ENCODE measurements at regions not wholly inside any gene's neighbourhood (a gene's known extent, or its start where the extent isn't known, plus 50 kb on each side); places are given as distances from the start of the nearest gene placed in this dataset.
"Not testable (repeated sequence)": the region's sequence is repeated elsewhere in the genome, so short reads cannot be mapped to it uniquely, and the experiment has no call there.

DNA sequence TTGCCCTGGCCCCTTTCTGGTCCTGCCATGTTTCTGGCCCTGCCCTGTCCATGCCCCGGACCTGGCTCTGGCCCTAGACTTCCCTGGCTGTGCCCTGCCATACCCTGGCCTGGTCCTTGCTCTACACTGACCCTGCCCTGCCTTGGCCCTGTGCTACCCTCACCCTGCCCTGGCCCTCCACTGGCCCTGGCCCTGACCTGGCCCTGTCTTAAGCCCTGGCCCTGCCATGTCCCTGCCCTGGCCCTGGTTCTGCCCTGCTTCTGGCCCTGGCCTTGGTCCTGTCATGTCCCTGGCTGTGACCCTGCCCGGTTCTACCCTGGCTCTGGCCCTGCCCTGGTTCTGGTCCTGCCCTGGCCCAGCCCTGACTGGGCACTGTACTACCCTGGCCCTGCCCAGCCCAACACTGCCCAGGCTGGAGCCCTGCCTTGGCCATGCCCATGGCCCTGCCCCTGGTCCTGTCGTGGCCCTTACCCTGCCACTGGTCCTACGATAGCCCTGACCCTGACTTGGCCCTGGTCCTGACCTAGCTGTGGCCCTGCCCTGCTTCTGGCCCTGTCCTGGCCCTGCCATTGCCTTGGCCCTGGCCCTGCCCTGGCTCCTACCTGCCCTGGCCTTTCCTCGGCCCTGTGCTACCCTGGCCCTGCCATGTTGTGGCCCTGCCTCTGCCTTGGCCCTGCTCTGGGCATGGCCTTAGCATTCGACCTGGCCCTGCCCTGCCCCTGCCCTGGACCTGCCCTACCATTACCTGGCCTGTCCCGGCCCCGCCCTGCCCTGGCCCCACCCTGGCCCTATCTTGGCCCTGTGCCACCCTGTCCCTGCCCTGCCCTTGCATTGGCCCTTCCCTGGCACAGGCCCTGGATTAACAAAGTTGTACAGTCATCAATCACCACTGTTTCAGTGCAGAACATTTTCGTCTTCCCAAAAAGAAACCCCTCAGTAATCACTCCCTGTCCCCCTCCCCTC, 223.5 kb downstream of the LIPI start:
- not testable (repeated sequence) for TF ChIP-seq POLR2A (IDR thresholded peaks at IDR 0.05; ENCODE audit: low read length); GATA1 (IDR thresholded peaks at IDR 0.05; ENCODE audit: low read depth, low read length)

All from erythroblast (primary cell).